ENCODE measurements at regions not wholly inside any gene's neighbourhood (a gene's known extent, or its start where the extent isn't known, plus 50 kb on each side); places are given as distances from the start of the nearest gene placed in this dataset.

GRCh38 chr1:58006421-58007046 is 540.0 kb downstream of the OMA1 start:
- peak; percentile 74 for DNase-seq (ENCODE audit: low read depth, low spot score)

- DNase-seq (ENCODE audit: low read depth, low spot score) = peak; percentile 10
These were observed 541.3 kb downstream of the OMA1 start for GRCh38 chr1:58005212-58005611.

- DNase-seq (ENCODE audit: low read depth, low spot score) = no peak
These were observed 542.5 kb downstream of the OMA1 start for GRCh38 chr1:58003988-58004387.

- no peak for DNase-seq (ENCODE audit: low read depth, low spot score)
These were observed 543.5 kb downstream of the OMA1 start for GRCh38 chr1:58003059-58003458.

GRCh38 chr1:58000821-58001220 is 545.7 kb downstream of the OMA1 start:
- no peak for DNase-seq (ENCODE audit: low read depth, low spot score)

GRCh38 chr1:58000116-58000515 is 546.4 kb downstream of the OMA1 start:
- no peak for DNase-seq (ENCODE audit: low read depth, low spot score)

GRCh38 chr1:57996400-57996799 is 550.1 kb downstream of the OMA1 start:
- DNase-seq (ENCODE audit: low read depth, low spot score) = no peak

- DNase-seq (ENCODE audit: low read depth, low spot score) = no peak
These were observed 555.2 kb downstream of the OMA1 start for GRCh38 chr1:57991289-57991688.

- DNase-seq (ENCODE audit: low read depth, low spot score) = no peak
These were observed 556.6 kb downstream of the OMA1 start for GRCh38 chr1:57989877-57990276.

- no peak for DNase-seq (ENCODE audit: low read depth, low spot score)
These were observed 559.0 kb downstream of the OMA1 start for GRCh38 chr1:57987523-57987922.

GRCh38 chr1:57986432-57986831 is 560.1 kb downstream of the OMA1 start:
- DNase-seq (ENCODE audit: low read depth, low spot score) = no peak

- DNase-seq (ENCODE audit: low read depth, low spot score) = no peak
These were observed 560.4 kb upstream of the DAB1 start for GRCh38 chr1:57984277-57984676.

GRCh38 chr1:57983441-57983840 is 559.6 kb upstream of the DAB1 start:
- no peak for DNase-seq (ENCODE audit: low read depth, low spot score)

GRCh38 chr1:57982852-57983251 is 559.0 kb upstream of the DAB1 start:
- DNase-seq (ENCODE audit: low read depth, low spot score) = no peak

- DNase-seq (ENCODE audit: low read depth, low spot score) = no peak
These were observed 552.4 kb upstream of the DAB1 start for GRCh38 chr1:57976216-57976615.

GRCh38 chr1:57968321-57968720 is 544.5 kb upstream of the DAB1 start:
- DNase-seq (ENCODE audit: low read depth, low spot score) = no peak

- peak; percentile 63 for DNase-seq (ENCODE audit: low read depth, low spot score)
These were observed 543.0 kb upstream of the DAB1 start for GRCh38 chr1:57966751-57967406.

- no peak for DNase-seq (ENCODE audit: low read depth, low spot score)
These were observed 542.5 kb upstream of the DAB1 start for GRCh38 chr1:57966340-57966739.

- DNase-seq (ENCODE audit: low read depth, low spot score) = no peak
These were observed 539.7 kb upstream of the DAB1 start for GRCh38 chr1:57963581-57963980.

- no peak for DNase-seq (ENCODE audit: low read depth, low spot score)
These were observed 535.8 kb upstream of the DAB1 start for GRCh38 chr1:57959531-57960241.

- DNase-seq (ENCODE audit: low read depth, low spot score) = no peak
These were observed 533.7 kb upstream of the DAB1 start for GRCh38 chr1:57957576-57957975.

- no peak for DNase-seq (ENCODE audit: low read depth, low spot score)
These were observed 527.5 kb upstream of the DAB1 start for GRCh38 chr1:57951390-57951789.

- DNase-seq (ENCODE audit: low read depth, low spot score) = no peak
These were observed 525.3 kb upstream of the DAB1 start for GRCh38 chr1:57949168-57949567.
